ENCODE measurements at regions not wholly inside any gene's neighbourhood (a gene's known extent, or its start where the extent isn't known, plus 50 kb on each side); places are given as distances from the start of the nearest gene placed in this dataset.

DNA sequence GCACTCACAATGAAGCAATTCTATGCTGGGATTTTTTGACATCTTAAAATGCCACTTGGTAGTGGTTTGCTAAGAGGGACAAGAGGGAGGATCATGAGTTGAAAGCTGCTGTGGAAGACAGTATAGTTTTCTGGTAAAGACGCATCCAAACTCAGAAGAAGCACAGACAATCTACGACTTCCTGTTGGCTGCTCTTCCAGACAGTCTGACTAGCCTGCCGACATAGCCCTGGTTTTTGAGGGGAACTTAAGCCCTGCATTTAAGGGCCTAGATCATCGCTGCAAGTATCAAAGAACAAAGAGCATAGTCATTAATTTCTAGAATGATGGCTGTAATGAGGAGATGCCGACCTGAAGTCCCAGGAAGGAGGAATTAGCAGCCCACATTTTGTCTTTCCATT lies 99.9 kb upstream of the IKZF1 start:
- TF ChIP-seq, protein P1, sequence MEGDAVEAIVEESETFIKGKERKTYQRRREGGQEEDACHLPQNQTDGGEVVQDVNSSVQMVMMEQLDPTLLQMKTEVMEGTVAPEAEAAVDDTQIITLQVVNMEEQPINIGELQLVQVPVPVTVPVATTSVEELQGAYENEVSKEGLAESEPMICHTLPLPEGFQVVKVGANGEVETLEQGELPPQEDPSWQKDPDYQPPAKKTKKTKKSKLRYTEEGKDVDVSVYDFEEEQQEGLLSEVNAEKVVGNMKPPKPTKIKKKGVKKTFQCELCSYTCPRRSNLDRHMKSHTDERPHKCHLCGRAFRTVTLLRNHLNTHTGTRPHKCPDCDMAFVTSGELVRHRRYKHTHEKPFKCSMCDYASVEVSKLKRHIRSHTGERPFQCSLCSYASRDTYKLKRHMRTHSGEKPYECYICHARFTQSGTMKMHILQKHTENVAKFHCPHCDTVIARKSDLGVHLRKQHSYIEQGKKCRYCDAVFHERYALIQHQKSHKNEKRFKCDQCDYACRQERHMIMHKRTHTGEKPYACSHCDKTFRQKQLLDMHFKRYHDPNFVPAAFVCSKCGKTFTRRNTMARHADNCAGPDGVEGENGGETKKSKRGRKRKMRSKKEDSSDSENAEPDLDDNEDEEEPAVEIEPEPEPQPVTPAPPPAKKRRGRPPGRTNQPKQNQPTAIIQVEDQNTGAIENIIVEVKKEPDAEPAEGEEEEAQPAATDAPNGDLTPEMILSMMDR (IDR thresholded peaks at IDR 0.05), result no peak
- TF ChIP-seq POLR2AphosphoS5 (IDR thresholded peaks at IDR 0.05) (no peak), POLR2A (IDR thresholded peaks at IDR 0.05) (no peak)
